NT2/D1 (cell line): ENCODE measurements at regions not wholly inside any gene's neighbourhood (a gene's known extent, or its start where the extent isn't known, plus 50 kb on each side); places are given as distances from the start of the nearest gene placed in this dataset.

Experiments used
- SUZ12 ChIP-seq: IDR thresholded peaks from 2 replicates; pipeline ENCODE4 v1.6.1; 2011; ENCODE audit not compliant: insufficient read length, insufficient read depth; ENCODE audit errors: extremely low read depth
- YY1 ChIP-seq: IDR thresholded peaks from 2 replicates; pipeline ENCODE4 v1.6.1; 2011; ENCODE audit not compliant: insufficient read length, insufficient read depth
- ZNF274 ChIP-seq: IDR thresholded peaks from 2 replicates; pipeline ENCODE4 v1.6.1; 2011; ENCODE audit warnings: mild to moderate bottlenecking, low read depth, low read length

DNA sequence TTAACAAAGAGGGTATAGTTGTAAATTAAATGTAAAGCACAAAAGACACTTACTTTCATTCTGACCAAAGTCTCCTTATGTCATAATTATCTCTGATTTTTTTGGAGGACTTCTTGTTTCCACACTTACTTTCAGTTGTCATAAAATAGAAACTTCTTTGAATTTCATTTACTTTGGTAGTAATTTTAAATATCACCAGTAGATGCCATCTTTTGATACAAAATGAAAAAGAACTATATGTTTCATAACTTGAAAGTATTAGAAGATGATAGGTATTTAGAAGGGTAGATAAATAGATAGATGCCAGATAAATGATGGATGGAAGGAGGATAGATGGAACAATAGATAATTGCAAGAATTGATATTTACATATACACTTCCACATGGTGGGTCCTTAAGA is 1865.3 kb upstream of the CDH9 start:
- TF ChIP-seq YY1 = no peak
- TF ChIP-seq SUZ12 = no peak
- no peak for TF ChIP-seq ZNF274
